Spleen (tissue), 11 donors: ENCODE measurements at regions not wholly inside any gene's neighbourhood (a gene's known extent, or its start where the extent isn't known, plus 50 kb on each side); places are given as distances from the start of the nearest gene placed in this dataset.

Experiments
- DNase-seq: peaks from one replicate; pipeline ENCODE4 v3.0.0-alpha.2; 2020
- H3K27ac ChIP-seq, 8 donors: fragments of 200-600 bp; sonication (generic) in 7 of 8; 1 replicate in 4 of 8; 2 replicates in 4 of 8; pipeline versions ENCODE4 v1.5.0 to v1.8.0; 2016 to 2021; ENCODE audit warnings: inconsistent platforms in 4 of 8, mild to moderate bottlenecking in 4 of 8, moderate library complexity in 1 of 8
- H3K27me3 ChIP-seq, 7 donors: fragments of 200-600 bp; sonication (generic) in 6 of 7; replicated peaks in 1 of 7; 1 replicate in 4 of 7; 2 replicates in 3 of 7; pipeline versions ENCODE4 v1.5.0 to v1.8.0; 2016 to 2021; ENCODE audit warnings: inconsistent platforms in 3 of 7, mild to moderate bottlenecking in 1 of 7
- H3K36me3 ChIP-seq, 6 donors: fragments of 200-600 bp; sonication (generic) in 5 of 6; 1 replicate in 4 of 6; 2 replicates in 2 of 6; pipeline versions ENCODE4 v1.5.0 to v1.8.0; 2016 to 2021; ENCODE audit warnings: inconsistent platforms in 2 of 6
- H3K4me1 ChIP-seq, 6 donors: fragments of 200-600 bp; sonication (generic) in 5 of 6; 1 replicate in 3 of 6; 2 replicates in 3 of 6; pipeline versions ENCODE4 v1.5.0 to v1.8.0; 2016 to 2021; ENCODE audit warnings: inconsistent platforms in 3 of 6
- H3K4me3 ChIP-seq, 8 donors: fragments of 200-600 bp; sonication (generic) in 7 of 8; 1 replicate in 4 of 8; 2 replicates in 4 of 8; pipeline versions ENCODE4 v1.5.0 to v1.8.0; 2016 to 2021; ENCODE audit warnings: inconsistent platforms in 4 of 8, mild to moderate bottlenecking in 4 of 8, moderate library complexity in 2 of 8
- H3K9me3 ChIP-seq, 8 donors: fragments of 200-600 bp; sonication (generic) in 7 of 8; 1 replicate in 4 of 8; 2 replicates in 4 of 8; pipeline versions ENCODE4 v1.5.0 to v1.8.0; 2016 to 2021; ENCODE audit warnings: inconsistent platforms in 4 of 8
- CTCF ChIP-seq, 11 experiments: fragments of 200-600 bp in 7 of 11; fragments of 450-650 bp in 4 of 11; sonication (generic) in 4 of 11; IDR thresholded peaks in 8 of 11; conservative IDR thresholded peaks in 3 of 11; 1 replicate in 7 of 11; 2 replicates in 4 of 11; pipeline versions ENCODE4 v1.4.0 to v1.8.0; 2016 to 2021; ENCODE audit warnings: antibody characterized with exemption in 11 of 11, inconsistent platforms in 4 of 11, mild to moderate bottlenecking in 1 of 11
- POLR2A ChIP-seq, 3 donors: fragments of 450-650 bp; IDR thresholded peaks; one replicate each; pipeline ENCODE4 v1.5.1; 2017; ENCODE audit warnings: antibody characterized with exemption in 3 of 3, mild to moderate bottlenecking in 1 of 3
- POLR2AphosphoS5 ChIP-seq, 3 donors: sonication (generic); formaldehyde crosslinking; IDR thresholded peaks; one replicate each; pipeline ENCODE4 v1.5.1; 2017; ENCODE audit warnings: antibody characterized with exemption in 3 of 3
- WGBS, 5 donors: extraction: QIAGEN DNeasy Blood & Tissue Kit in 3 of 5; methylation state at CpG; one replicate each; pipeline versions ENCODE4 v1.1.5 to v1.1.7; 2013 to 2018; 5-methylcytosine and 5-hydroxymethylcytosine counted together
- intact Hi-C: fragments of 100-400 bp; cut with DNase I; formaldehyde crosslinking; loops from one replicate; pipeline ENCODE4 v1.15.0; 2023; ENCODE audit warnings: low total_unique reads
- donor health status: healthy with polysubstance abuse.
- donor health status: DM: no; HTN: no; CAD: no; lungs with moderate emphysema.
- donor health status: DM: no; HTN: no; CAD: no.
- donor health status: Bipolar disorder and iron deficiency.
- donor health status: healthy.
- donor health status: DM: no; HTN: no; CAD: no.
- donor health status: DM: yes; HTN: yes; CAD: no.

- Histone ChIP-seq H3K9me3 (no peaks in the 10 kb centered on the region), H3K27ac (no peak overlapping the region), H3K4me3 (no peak overlapping the region), H3K4me1 (no peaks in the 10 kb centered on the region), H3K27me3 (no peaks in the 10 kb centered on the region), H3K36me3 (no peaks in the 10 kb centered on the region)
- intact Hi-C loops = no loop called here
- 80 to 91% (median 82%) methylated on average over 10 of the region's 10 CpGs for WGBS, 5 donors
- TF ChIP-seq CTCF (IDR thresholded peaks at IDR 0.05 in 8 of 11, conservative IDR thresholded peaks at IDR 0.05 in 3 of 11) (no peak), POLR2AphosphoS5 (IDR thresholded peaks at IDR 0.05) (no peak), POLR2A (IDR thresholded peaks at IDR 0.05) (no peak)
- DNase-seq = no peak
Measured at GRCh38 chr9:18114559-18115475, 359.1 kb upstream of the ADAMTSL1 start.

- no peak for DNase-seq
- TF ChIP-seq POLR2A (IDR thresholded peaks at IDR 0.05) (no peak), POLR2AphosphoS5 (IDR thresholded peaks at IDR 0.05) (no peak), CTCF (IDR thresholded peaks at IDR 0.05 in 8 of 11, conservative IDR thresholded peaks at IDR 0.05 in 3 of 11) (no peak)
- no peaks in the 10 kb centered on the region for H3K36me3 ChIP-seq
- no peak overlapping the region for H3K27ac ChIP-seq
- no peak overlapping the region for H3K4me3 ChIP-seq
- no peaks in the 10 kb centered on the region for H3K4me1 ChIP-seq
- no peaks in the 10 kb centered on the region for H3K9me3 ChIP-seq
- no peaks in the 10 kb centered on the region for H3K27me3 ChIP-seq
- intact Hi-C loops = no loop called here
Measured at GRCh38 chr9:18118268-18118667, 355.7 kb upstream of the ADAMTSL1 start.

GRCh38 chr9:18122171-18122570, 351.8 kb upstream of the ADAMTSL1 start:
- Histone ChIP-seq H3K9me3 (no peaks in the 10 kb centered on the region), H3K27me3 (no peaks in the 10 kb centered on the region), H3K36me3 (no peaks in the 10 kb centered on the region), H3K4me1 (no peaks in the 10 kb centered on the region), H3K4me3 (no peak overlapping the region), H3K27ac (no peak overlapping the region)
- intact Hi-C loops = no loop called here
- TF ChIP-seq POLR2A (IDR thresholded peaks at IDR 0.05) = no peak
- TF ChIP-seq POLR2AphosphoS5 (IDR thresholded peaks at IDR 0.05) = no peak
- TF ChIP-seq CTCF (IDR thresholded peaks at IDR 0.05 in 8 of 11, conservative IDR thresholded peaks at IDR 0.05 in 3 of 11) = no peak
- 13 to 38% (median 19%) methylated on average over 1 of the region's 1 CpG for WGBS, 5 donors
- no peak for DNase-seq

GRCh38 chr9:18124760-18125159, 349.2 kb upstream of the ADAMTSL1 start:
- Histone ChIP-seq H3K4me3 (no peak overlapping the region), H3K27ac (no peak overlapping the region), H3K9me3 (no peaks in the 10 kb centered on the region), H3K27me3 (no peaks in the 10 kb centered on the region), H3K36me3 (no peaks in the 10 kb centered on the region), H3K4me1 (no peaks in the 10 kb centered on the region)
- TF ChIP-seq POLR2A (IDR thresholded peaks at IDR 0.05) = no peak
- no peak for TF ChIP-seq CTCF (IDR thresholded peaks at IDR 0.05 in 8 of 11, conservative IDR thresholded peaks at IDR 0.05 in 3 of 11)
- TF ChIP-seq POLR2AphosphoS5 (IDR thresholded peaks at IDR 0.05) = no peak
- WGBS, 5 donors = 76 to 81% (median 79%) methylated on average over 1 of the region's 1 CpG
- no peak for DNase-seq
- intact Hi-C loops = no loop called here
